T47D (cell line): ENCODE measurements at regions not wholly inside any gene's neighbourhood (a gene's known extent, or its start where the extent isn't known, plus 50 kb on each side); places are given as distances from the start of the nearest gene placed in this dataset.

ENCODE experiments used
- DNase-seq, 2 experiments: peaks; one replicate each; pipeline versions ENCODE4 v3.0.0 to v3.0.0-alpha.2; 2011 to 2012; ENCODE audit warnings: low read depth in 1 of 2, low spot score in 1 of 2
- JUND ChIP-seq: IDR thresholded peaks from 2 replicates; pipeline ENCODE4 v1.6.1; 2012; ENCODE audit warnings: low read depth
- in situ Hi-C: cut with HindIII; loops from 2 replicates; pipeline ENCODE4 v1.10.0; 2016; ENCODE audit warnings: low sequenced_read_pairs, low pct_unique_long_range_greater_than_20kb

GRCh38 chr21:41668686-41669532, 97.9 kb downstream of the RIPK4 start:
- in situ Hi-C loops = no loop called here
- TF ChIP-seq JUND = no peak
- no peak for DNase-seq

DNA sequence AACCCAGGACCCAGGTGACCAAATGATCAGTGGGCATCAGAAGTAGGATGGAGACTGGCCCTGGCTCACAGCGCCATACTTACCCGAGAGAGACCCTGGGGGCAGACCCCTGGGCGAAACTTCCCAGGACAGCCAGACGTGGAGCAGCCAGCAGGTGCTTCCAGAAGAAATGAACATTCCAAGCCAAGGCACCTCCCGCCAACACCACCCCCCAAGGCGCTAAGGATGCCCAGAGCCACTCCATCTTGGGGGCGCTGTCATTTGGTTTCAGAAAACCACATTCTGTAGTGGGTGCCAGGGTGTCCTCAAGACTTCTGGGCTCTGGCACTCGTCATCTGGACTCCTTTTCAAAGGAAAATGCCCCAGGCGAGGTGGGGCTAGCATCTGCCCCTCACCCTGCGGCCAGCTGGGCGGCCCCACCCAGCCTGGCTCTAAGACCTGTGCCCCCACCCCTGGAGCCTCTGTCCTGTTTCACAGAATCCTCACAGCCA, 98.8 kb downstream of the RIPK4 start:
- TF ChIP-seq JUND = no peak
- no peak for DNase-seq
- in situ Hi-C loops = no loop called here

DNA sequence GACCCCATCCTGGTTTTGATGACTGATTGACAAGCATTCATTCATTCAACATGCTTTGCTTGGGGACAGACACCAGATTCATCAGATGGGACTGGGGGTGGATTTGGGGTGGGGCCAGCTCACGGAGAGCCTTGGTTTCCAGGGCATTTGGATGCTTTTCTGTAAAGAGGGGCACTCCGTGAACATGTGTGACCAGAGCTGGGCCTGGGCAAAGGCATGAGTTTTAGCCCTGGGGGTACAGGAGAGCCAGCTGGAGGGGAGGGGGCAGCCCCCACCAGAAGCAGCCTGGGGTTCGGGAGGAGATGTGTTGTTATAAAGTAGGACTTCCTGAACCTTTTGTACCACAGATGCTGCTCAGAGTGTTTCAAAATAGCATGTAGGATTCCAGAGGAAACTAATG, 99.7 kb downstream of the RIPK4 start:
- in situ Hi-C loops = no loop called here
- TF ChIP-seq JUND = no peak
- no peak for DNase-seq

- in situ Hi-C loops = no loop called here
- DNase-seq = no peak
- no peak for TF ChIP-seq JUND
These were observed 100.2 kb downstream of the RIPK4 start for GRCh38 chr21:41666641-41667081.

GRCh38 chr21:41665766-41666595, 100.9 kb downstream of the RIPK4 start:
- TF ChIP-seq JUND = no peak
- DNase-seq = no peak
- in situ Hi-C loops = no loop called here

DNA sequence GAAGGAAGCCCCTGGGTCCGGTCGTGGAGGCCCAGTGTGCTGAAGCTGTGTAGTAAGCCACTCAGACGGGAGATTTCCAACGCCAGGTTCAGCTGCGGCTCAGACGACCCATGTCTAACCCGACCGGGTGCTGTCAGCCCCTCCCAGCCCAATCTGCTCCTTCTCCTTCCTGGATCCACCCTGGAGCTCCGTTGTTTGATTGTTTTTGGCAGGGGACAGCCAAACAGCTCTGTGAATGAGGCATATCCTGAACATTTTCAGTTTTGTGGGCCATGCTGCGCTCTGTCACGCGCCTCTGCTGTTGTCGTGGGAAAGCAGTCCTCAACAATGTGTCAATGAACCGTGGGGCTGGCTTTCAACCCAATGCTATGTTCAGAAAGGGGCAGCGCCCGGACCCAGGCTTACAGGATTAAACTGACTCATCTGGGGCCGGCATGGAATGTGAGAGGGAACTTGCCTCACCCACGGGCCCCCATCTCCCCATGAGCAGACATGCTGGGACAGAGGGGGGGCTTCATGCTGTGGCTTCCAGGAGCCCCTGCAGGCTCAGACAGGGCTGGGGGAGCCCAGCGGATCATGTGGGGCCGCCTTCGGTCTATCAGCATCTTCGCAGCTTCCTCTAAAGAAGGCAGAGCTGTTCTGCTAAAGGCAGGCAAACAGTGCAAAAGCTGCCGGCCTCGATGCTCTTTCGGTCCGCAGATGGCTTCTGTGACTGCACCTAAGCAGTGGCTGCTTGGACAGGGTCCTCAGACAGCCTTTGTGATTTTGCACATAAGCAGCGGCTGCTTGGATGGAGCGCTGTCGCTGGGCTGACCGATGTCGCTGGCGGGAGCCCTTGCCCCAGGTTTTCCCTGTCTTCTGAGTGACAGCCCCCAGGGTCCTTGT, 101.7 kb downstream of the RIPK4 start:
- in situ Hi-C loops = no loop called here
- DNase-seq = no peak
- no peak for TF ChIP-seq JUND

DNA sequence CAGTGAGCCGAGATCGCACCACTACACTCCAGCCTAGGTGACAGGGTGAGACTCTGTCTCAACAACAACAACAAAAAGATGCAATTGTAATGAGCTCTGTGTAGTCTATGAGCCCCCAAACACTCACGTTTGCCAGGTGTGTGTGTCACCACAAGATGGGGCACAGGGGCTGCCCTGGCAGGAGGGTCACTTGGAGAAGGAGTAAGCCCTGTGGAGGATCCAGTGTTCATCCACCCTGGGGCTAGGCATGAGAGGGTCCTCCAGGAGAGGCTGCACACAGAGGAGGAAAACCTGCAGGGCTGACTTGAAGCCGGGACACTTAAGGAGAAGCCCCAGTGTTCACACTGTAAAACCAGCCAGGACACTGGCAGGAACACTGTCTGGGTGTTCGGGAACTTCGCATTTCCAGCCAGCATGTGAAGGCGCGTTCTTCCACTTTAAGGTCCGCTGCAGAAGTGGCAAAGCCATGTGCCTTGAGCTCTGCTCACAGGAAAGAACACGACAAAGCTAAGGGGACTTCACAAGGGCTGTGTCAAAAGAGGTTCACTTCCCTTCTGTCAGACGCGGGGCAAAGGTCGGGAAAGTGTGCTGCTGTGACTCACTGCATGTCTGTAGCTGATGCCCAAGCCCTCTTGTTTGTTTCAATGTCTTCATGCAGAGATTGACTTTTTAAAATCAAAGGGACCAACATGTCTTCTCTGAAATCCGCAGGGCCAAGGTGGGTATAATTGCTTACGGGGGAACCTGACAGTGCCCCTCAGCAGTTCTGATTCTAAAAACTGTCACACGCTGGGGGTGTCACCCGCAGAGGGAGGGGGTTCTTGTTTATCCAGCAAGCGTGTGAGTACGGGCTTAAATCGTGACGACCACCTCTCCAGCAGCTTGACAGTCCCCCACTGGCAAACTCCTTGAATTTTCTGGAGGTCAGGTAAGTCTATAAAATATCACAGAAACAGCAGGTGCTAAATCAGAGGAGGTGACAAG, 102.8 kb downstream of the RIPK4 start:
- in situ Hi-C loops = no loop called here
- DNase-seq = peak in 1 of 2 experiments; percentile 43
- no peak for TF ChIP-seq JUND

GRCh38 chr21:41662761-41663160, 104.1 kb downstream of the RIPK4 start:
- no peak for TF ChIP-seq JUND
- no peak for DNase-seq
- in situ Hi-C loops = no loop called here

- in situ Hi-C loops = no loop called here
- DNase-seq = no peak
- no peak for TF ChIP-seq JUND
These were observed 104.7 kb downstream of the RIPK4 start for GRCh38 chr21:41662161-41662560.

GRCh38 chr21:41660748-41661147, 106.1 kb downstream of the RIPK4 start:
- TF ChIP-seq JUND = no peak
- no peak for DNase-seq
- in situ Hi-C loops = no loop called here

- in situ Hi-C loops = no loop called here
- DNase-seq = no peak
- TF ChIP-seq JUND = no peak
These were observed 106.9 kb downstream of the RIPK4 start for GRCh38 chr21:41659791-41660560.
